Ovary (tissue), 3 donors: ENCODE measurements at regions not wholly inside any gene's neighbourhood (a gene's known extent, or its start where the extent isn't known, plus 50 kb on each side); places are given as distances from the start of the nearest gene placed in this dataset.

Experiments used
- EP300 ChIP-seq: sonication (generic); formaldehyde crosslinking; IDR thresholded peaks from one replicate; pipeline ENCODE4 v1.6.1; 2017; ENCODE audit warnings: antibody characterized with exemption
- POLR2A ChIP-seq: fragments of 450-650 bp; IDR thresholded peaks from one replicate; pipeline ENCODE4 v1.6.1; 2017; ENCODE audit warnings: antibody characterized with exemption, mild to moderate bottlenecking, moderate library complexity
- TF ChIP-seq, protein P1 (sequence below), 3 donors: fragments of 450-650 bp in 2 of 3; fragments of 200-600 bp in 1 of 3; IDR thresholded peaks; one replicate each; pipeline versions ENCODE4 v1.5.1 to v1.8.0; 2016 to 2022; ENCODE audit warnings: antibody characterized with exemption in 3 of 3, mild to moderate bottlenecking in 1 of 3
- donor health status: DM: no; HTN: no; CAD: no.

DNA sequence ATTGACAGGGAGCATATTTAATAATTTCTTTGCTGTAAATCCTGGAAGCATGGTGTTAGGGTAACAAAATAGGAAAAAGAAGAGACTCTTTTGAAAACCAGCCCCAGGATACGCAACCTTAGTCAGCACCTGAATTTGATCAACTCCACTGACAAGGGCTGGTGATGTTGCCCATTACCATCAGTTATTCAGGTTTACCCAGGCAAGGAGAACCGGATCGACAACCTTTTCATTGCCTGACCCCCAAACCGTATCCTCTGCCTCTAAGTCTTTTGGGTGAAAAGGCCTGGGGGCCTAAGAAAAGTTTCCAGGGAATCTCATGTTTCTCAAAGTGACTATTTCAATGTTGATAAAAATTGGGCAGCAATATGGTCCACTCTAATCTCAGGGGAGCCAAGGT lies 313.3 kb downstream of the KBTBD8 start:
- TF ChIP-seq, protein P1, sequence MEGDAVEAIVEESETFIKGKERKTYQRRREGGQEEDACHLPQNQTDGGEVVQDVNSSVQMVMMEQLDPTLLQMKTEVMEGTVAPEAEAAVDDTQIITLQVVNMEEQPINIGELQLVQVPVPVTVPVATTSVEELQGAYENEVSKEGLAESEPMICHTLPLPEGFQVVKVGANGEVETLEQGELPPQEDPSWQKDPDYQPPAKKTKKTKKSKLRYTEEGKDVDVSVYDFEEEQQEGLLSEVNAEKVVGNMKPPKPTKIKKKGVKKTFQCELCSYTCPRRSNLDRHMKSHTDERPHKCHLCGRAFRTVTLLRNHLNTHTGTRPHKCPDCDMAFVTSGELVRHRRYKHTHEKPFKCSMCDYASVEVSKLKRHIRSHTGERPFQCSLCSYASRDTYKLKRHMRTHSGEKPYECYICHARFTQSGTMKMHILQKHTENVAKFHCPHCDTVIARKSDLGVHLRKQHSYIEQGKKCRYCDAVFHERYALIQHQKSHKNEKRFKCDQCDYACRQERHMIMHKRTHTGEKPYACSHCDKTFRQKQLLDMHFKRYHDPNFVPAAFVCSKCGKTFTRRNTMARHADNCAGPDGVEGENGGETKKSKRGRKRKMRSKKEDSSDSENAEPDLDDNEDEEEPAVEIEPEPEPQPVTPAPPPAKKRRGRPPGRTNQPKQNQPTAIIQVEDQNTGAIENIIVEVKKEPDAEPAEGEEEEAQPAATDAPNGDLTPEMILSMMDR (IDR thresholded peaks at IDR 0.05), result no peak
- no peak for TF ChIP-seq POLR2A
- no peak for TF ChIP-seq EP300
